Skeletal muscle cell (primary cell): ENCODE measurements at regions not wholly inside any gene's neighbourhood (a gene's known extent, or its start where the extent isn't known, plus 50 kb on each side); places are given as distances from the start of the nearest gene placed in this dataset.

Experiments used
- DNase-seq: peaks from one replicate; pipeline ENCODE4 v3.0.0-alpha.2; 2010; ENCODE audit warnings: low read depth
- H3K4me3 ChIP-seq: 2 replicates; pipeline ENCODE4 v1.5.1; 2011; ENCODE audit warnings: low read depth, mild to moderate bottlenecking, control low read depth, low read length, moderate library complexity

- DNase-seq: no peak
- no peak overlapping the region for H3K4me3 ChIP-seq
These were observed 283.6 kb upstream of the GYPC start for GRCh38 chr2:126372406-126372805.

DNA sequence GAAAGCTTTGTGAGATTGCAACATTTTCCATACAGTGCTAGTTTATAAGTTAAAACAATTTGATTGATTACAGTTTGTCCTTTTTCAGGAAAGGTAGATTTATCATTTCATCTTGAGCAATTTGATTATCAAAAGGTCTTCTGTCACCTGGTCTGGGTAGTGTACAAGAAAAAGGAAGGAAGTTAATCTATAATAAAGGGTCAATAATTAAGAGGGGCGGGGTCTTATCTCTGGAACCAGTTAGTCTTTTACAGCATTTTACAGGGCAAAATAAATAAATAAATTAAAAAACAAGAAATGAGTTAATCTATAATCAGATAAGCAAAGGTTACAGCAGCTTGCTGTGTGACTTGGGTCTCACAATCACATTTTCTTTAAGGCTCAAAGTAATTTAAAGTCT lies 277.8 kb upstream of the GYPC start:
- DNase-seq: no peak
- no peak overlapping the region for H3K4me3 ChIP-seq

- no peak overlapping the region for H3K4me3 ChIP-seq
- no peak for DNase-seq
These were observed 274.9 kb upstream of the GYPC start for GRCh38 chr2:126381091-126381490.

DNA sequence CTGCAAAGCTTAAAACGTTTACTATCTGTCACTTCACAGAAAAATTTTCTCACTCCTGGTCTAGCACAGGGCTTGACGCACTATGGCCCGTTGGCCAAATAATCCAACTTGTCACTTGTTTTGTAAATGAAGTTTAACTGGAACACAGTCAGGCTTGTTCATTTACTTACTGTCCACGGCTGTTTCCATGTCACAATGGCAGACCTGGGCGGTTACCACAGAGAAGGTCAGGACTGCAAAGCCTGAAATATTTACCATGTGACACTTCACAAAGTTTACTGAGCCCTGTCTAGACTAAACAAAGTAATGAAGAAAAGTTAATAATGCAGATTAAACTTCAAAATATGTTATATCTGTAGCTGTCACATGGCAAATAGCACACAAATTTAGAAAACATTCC lies 273.0 kb upstream of the GYPC start:
- H3K4me3 ChIP-seq: no peak overlapping the region
- no peak for DNase-seq

DNA sequence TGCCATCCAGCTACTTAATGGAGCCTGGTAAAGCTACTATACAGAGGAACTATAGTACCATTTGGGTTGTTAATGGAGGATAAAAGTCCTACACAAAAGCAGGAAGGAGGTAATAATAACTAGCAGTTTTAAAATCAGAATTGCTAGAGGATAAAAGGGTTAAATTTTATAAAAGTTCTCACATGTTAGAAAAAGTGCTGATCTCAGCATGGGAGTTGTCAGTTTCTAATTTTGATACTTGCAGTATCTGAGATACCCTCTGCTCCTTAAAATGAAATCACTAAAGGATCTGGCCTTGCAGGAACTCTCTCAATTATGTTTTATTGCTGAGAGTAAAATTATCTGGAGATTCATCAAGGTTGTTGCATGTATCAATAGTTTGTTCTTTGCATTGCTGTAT lies 272.2 kb upstream of the GYPC start:
- H3K4me3 ChIP-seq: no peak overlapping the region
- DNase-seq: no peak

GRCh38 chr2:126385441-126385840 lies 270.5 kb upstream of the GYPC start:
- no peak for DNase-seq

GRCh38 chr2:126385983-126386382 lies 270.0 kb upstream of the GYPC start:
- no peak for DNase-seq
- no peak overlapping the region for H3K4me3 ChIP-seq

More at GRCh38 chr2:126385441-126385840, 270.5 kb upstream of the GYPC start:
- no peak overlapping the region for H3K4me3 ChIP-seq

DNA sequence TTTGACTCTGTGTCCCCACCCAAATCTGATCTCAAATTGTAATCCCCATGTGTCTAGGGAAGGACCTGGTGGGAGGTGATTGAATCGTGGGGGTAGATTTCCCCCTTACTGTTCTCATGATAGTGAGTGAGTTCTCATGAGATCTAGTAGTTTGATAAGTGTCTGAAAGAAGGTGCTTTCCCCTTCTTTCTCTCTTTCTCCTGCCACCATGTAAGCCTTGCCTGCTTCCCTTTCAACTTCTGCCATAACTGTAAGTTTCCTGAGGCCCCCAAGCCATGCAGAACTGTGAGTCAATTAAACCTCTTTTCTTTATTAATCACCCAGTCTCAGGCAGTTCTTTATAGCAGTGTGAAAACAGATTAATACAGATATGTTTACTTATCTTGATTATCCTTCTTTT lies 266.5 kb upstream of the GYPC start:
- H3K4me3 ChIP-seq: no peak overlapping the region
- no peak for DNase-seq

GRCh38 chr2:126392889-126393288 lies 263.1 kb upstream of the GYPC start:
- H3K4me3 ChIP-seq: no peak overlapping the region
- no peak for DNase-seq

- DNase-seq: no peak
- H3K4me3 ChIP-seq: no peak overlapping the region
These were observed 257.0 kb upstream of the GYPC start for GRCh38 chr2:126399001-126399400.

- no peak for DNase-seq
- H3K4me3 ChIP-seq: no peak overlapping the region
These were observed 252.8 kb upstream of the GYPC start for GRCh38 chr2:126403039-126403628.

DNA sequence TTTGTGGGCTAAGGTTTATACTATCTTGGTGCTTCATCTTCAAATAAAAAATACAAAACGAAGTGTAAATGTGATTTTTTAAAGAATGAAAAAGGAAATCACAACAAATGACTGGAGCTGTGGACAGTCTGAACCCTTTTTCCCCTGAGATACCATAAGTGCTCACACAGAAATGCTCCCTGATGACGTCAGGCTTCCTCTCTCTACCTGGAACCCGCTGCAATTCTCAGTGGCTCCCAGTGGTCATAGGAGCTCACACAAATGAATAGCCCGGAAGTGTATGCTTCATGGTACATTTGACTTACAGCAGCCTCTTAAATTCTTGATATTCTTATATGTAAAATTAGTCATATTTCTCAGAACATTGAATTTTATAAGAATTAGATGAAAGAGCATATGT lies 249.7 kb upstream of the GYPC start:
- no peak overlapping the region for H3K4me3 ChIP-seq
- DNase-seq: no peak

GRCh38 chr2:126408671-126409070 lies 247.3 kb upstream of the GYPC start:
- no peak overlapping the region for H3K4me3 ChIP-seq
- DNase-seq: no peak

- DNase-seq: no peak
- no peak overlapping the region for H3K4me3 ChIP-seq
These were observed 246.1 kb upstream of the GYPC start for GRCh38 chr2:126409850-126410249.

GRCh38 chr2:126413079-126413478 lies 242.9 kb upstream of the GYPC start:
- H3K4me3 ChIP-seq: no peak overlapping the region
- no peak for DNase-seq

DNA sequence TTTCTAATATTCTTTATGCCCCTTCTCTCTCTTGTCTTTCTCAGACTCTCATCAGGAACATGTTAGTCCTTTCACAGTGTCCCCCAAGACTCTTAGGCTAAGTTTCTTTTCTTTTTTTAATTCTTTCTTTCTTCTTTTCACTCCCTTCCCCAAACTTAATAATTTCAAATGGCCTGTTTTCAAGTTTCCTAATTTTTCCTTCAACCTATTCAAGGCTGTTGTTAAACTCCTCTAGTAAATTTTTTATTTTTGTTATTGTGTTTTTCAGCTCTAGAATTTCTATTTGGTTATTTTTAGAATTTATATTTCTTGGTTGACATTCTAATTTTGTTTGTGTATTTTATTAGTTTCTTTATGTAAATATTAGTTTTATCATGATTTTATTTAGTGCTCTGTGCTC lies 236.6 kb upstream of the GYPC start:
- no peak for DNase-seq
- no peak overlapping the region for H3K4me3 ChIP-seq

DNA sequence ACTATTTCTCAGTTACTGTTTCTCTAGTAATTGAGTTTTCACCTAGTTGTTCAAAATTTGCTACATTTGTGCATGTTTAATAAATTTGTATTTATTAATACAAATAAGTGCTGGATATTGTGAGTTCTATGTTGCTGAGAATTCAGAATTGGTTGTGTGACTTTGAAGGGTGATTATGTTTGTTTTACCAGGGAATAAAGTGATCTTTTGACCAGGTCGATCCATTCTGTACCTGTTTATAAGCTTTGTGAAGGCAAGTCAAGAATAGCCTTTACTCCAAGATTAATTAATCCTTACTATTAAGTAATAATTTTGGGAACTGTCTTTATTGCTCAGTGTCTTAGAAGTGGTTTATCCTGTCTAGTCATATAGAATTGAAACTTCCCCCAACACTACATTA lies 230.0 kb upstream of the GYPC start:
- no peak overlapping the region for H3K4me3 ChIP-seq
- no peak for DNase-seq

- H3K4me3 ChIP-seq: no peak overlapping the region
- DNase-seq: no peak
These were observed 226.9 kb upstream of the GYPC start for GRCh38 chr2:126429103-126429502.

DNA sequence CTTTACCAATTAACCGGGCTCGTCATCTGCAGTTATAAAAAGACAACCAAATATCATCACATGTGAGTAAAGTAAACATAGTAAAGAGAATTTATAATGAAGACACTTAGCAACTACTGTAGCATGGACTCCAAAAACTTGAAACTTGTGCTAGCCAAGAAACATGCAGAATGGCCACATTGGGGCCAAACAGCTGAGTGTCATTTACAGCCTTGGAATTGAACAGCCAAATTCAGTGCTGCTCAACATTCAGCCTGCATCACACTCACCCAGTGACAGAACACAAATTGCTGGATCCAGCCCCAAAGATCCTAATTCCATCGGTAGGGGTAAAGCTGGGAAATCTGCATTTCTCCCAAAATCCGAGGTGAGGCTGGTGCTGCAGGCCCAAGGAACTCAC lies 224.8 kb upstream of the GYPC start:
- DNase-seq: no peak
- H3K4me3 ChIP-seq: no peak overlapping the region

DNA sequence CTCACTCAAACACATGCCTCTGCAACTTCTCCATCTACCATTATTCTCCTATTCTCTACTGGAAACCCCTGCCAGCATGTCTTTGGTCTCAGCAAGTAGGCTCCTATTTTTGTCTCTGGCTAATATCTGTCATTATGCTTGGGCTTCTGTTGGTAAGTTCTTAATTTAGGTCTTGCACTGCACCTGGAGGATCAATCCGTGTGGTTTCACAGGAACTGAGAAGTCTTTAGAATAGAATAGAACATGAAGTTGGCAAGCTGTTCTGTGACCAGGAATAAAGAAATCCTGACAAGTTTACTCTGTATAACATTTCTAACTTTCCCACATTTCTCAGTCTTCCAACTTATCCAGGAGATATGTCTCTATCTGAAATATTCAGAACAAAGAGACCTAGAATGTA lies 219.5 kb upstream of the GYPC start:
- no peak overlapping the region for H3K4me3 ChIP-seq
- DNase-seq: no peak

GRCh38 chr2:126437016-126437415 lies 218.9 kb upstream of the GYPC start:
- H3K4me3 ChIP-seq: no peak overlapping the region
- no peak for DNase-seq

DNA sequence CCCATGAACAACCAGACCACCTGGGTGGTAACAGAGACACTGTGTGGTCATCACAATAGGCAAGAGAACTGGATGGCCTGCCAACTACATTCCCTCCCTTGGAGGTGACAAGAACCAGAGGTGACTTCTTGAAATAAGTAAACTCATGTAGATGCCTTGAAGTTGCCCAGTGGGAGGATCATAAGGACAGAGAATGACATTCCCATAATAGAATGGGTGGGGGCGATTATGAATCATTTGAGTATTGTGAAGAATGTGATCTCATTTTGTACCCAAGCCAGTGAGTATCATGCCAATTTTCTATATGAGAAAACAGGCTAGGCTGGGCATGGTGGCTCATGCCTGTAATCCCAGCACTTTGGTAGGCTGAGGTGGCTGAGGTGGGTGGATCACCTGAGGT lies 211.4 kb upstream of the GYPC start:
- no peak for DNase-seq
- H3K4me3 ChIP-seq: no peak overlapping the region
